Panc1 (cell line): ENCODE measurements at regions not wholly inside any gene's neighbourhood (a gene's known extent, or its start where the extent isn't known, plus 50 kb on each side); places are given as distances from the start of the nearest gene placed in this dataset.

Source experiments
- CTCF ChIP-seq: fragments of 450-650 bp; IDR thresholded peaks from 2 replicates; pipeline ENCODE4 v1.5.1; 2017; ENCODE audit warnings: mild to moderate bottlenecking
- SIN3A ChIP-seq: IDR thresholded peaks from 2 replicates; pipeline ENCODE4 v1.6.1; 2012; ENCODE audit warnings: low read depth, mild to moderate bottlenecking, low read length, moderate library complexity, borderline replicate concordance; ENCODE audit not compliant: insufficient read depth
- TCF7L2 ChIP-seq: IDR thresholded peaks from 2 replicates; pipeline ENCODE4 v1.6.1; 2011; ENCODE audit warnings: mild to moderate bottlenecking, low read depth, low read length, inconsistent platforms
- TF ChIP-seq, protein P1 (sequence below), 2 experiments: IDR thresholded peaks; 2 replicates each; pipeline ENCODE4 v1.6.1; 2011 to 2012; ENCODE audit warnings: low read depth in 2 of 2, control low read depth in 1 of 2, low read length in 1 of 2, mild to moderate bottlenecking in 1 of 2, moderate library complexity in 1 of 2; ENCODE audit not compliant: insufficient read depth in 1 of 2

DNA sequence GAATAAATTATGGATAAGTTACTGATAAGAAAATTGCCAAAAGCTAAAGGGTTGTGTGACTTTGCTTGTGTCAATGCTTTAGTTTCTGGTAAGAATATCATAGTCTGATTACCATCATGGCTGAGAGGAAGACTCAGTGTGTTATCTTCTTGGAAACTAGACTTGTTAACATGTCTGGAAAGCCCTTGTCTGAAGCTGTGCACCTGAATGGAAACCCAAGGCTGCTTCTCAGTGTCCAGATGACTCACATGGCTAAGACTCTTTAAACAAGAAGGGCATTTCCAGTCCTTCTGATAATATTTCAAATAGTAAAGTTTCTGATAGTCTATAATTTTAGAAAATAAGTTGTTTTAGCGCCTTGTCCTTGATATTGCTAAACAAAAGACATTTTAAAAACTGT is 1092.7 kb downstream of the PLA2G4A start:
- TF ChIP-seq, protein P1, sequence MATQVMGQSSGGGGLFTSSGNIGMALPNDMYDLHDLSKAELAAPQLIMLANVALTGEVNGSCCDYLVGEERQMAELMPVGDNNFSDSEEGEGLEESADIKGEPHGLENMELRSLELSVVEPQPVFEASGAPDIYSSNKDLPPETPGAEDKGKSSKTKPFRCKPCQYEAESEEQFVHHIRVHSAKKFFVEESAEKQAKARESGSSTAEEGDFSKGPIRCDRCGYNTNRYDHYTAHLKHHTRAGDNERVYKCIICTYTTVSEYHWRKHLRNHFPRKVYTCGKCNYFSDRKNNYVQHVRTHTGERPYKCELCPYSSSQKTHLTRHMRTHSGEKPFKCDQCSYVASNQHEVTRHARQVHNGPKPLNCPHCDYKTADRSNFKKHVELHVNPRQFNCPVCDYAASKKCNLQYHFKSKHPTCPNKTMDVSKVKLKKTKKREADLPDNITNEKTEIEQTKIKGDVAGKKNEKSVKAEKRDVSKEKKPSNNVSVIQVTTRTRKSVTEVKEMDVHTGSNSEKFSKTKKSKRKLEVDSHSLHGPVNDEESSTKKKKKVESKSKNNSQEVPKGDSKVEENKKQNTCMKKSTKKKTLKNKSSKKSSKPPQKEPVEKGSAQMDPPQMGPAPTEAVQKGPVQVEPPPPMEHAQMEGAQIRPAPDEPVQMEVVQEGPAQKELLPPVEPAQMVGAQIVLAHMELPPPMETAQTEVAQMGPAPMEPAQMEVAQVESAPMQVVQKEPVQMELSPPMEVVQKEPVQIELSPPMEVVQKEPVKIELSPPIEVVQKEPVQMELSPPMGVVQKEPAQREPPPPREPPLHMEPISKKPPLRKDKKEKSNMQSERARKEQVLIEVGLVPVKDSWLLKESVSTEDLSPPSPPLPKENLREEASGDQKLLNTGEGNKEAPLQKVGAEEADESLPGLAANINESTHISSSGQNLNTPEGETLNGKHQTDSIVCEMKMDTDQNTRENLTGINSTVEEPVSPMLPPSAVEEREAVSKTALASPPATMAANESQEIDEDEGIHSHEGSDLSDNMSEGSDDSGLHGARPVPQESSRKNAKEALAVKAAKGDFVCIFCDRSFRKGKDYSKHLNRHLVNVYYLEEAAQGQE (IDR thresholded peaks at IDR 0.05; ENCODE audit: insufficient read depth in 1 of 2, low read depth in 2 of 2, low read length in 1 of 2), result no peak
- no peak for TF ChIP-seq CTCF
- TF ChIP-seq SIN3A, result no peak
- no peak for TF ChIP-seq TCF7L2
